GM18867 (cell line): ENCODE measurements at regions not wholly inside any gene's neighbourhood (a gene's known extent, or its start where the extent isn't known, plus 50 kb on each side); places are given as distances from the start of the nearest gene placed in this dataset.

Experiments
- ATAC-seq: cut with Tn5 transposase; IDR thresholded peaks from one replicate; pipeline ENCODE4 v1.9.1; 2021; ENCODE audit warnings: mild to moderate bottlenecking, moderate library complexity; ENCODE audit not compliant: unreplicated experiment

DNA sequence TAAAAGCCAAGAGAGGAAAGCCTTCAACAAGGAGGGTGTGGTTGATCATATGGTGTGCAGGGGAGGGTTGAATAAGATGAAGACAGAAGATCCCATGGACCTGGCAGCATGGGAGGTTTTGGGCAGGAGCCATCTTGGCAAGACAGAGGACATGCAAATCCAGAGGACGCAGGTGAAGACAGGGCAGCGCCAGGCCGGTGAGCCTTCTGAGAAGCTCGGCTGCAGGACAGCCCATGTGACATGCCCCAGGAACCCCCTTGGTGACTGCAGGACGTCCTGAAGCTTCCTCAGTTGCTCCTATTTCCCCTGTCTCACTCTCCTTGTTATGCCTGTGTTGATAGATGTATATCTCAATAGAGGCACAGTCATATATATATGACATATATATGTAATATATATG is 159.4 kb downstream of the GADD45G start:
- no peak for ATAC-seq

DNA sequence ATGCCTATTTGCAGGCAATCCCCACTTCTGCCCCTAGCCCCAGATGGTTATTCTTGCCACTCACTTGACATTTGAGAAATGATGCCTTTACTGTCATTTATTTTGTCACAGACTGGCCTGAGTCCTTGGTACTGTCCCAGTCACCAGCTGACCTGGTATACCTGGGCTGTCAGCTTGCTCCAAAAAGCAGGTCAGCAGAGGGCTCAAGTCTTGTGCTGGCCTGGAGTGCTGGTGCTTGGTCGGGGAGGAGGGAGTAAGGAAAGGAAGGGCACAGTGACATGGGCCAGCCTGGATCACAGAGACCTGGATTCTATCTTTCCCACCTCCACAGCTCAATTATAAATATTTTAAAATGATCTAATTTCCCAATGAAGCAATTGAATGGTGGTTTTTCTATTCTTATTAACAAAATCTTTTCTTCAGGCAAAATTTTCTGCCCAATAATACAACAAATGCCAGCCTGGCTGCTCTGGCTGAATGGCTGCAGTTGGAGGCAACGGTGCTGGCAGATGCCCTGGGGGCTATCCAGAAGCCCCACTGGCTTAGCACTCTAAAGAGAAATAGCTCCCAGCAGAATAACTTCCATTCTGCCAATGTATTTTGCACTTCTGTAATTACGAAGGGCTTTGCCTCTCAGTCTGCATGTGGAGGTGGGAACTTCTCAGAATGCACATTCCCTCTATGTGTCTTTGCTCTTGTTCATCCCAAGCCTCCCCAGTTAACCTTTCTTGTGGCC is 160.6 kb downstream of the GADD45G start:
- no peak for ATAC-seq

DNA sequence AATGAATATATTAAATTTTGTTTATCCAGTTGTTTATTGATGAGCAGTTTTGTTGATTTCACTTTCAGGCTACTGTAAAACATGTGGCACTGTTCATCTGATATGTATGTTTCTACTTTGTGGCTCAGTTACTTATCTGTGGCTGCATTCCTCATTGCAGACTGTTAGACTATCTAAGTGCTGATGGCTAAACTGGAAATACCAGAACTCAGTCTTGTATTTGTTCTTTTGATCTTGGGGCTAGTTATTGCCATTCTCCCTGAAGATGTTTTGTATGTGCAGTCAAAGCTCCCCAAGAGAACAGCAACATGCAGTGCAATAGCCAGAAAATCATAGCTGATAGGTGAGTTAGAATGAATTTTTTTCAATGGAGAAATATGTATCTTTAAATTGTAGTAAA is 162.2 kb downstream of the GADD45G start:
- ATAC-seq, result no peak

DNA sequence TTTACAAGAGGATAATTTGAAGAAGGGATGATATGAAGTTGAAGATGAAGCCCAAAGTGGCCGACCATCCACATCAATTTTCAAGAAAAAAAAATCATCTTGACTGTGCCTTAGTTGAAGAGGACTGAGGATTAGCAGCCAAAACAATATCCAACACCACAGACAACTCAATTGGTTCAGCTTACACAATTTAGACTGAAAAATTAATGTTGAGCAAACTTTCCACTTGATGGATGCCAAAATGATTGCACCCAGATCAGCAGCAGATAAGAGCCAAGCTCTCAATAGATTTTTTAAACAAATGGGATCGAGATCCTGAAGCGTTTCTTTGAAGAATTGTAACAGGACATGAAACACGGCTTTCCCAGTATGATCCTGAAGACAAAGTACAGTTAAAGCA is 163.2 kb downstream of the GADD45G start:
- no peak for ATAC-seq

DNA sequence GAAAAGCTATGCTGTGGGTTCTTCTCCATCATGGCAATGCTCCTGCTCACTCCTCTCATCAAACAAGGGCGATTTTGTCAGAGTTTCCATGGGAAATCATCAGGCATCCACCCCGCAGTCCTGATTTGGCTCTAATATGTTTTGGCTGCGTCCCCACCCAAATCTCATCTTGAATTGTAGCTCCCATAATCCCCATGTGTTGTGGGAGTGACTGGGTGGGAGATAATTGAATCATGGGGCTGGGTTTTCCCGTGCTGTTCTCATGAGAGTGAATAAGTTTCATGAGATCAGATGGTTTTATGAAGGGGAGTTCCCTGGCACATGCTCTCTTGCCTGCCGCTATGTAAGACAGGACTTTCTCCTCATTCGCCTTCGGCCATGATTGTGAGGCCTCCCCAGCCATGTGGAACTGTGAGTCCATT is 163.8 kb downstream of the GADD45G start:
- no peak for ATAC-seq

DNA sequence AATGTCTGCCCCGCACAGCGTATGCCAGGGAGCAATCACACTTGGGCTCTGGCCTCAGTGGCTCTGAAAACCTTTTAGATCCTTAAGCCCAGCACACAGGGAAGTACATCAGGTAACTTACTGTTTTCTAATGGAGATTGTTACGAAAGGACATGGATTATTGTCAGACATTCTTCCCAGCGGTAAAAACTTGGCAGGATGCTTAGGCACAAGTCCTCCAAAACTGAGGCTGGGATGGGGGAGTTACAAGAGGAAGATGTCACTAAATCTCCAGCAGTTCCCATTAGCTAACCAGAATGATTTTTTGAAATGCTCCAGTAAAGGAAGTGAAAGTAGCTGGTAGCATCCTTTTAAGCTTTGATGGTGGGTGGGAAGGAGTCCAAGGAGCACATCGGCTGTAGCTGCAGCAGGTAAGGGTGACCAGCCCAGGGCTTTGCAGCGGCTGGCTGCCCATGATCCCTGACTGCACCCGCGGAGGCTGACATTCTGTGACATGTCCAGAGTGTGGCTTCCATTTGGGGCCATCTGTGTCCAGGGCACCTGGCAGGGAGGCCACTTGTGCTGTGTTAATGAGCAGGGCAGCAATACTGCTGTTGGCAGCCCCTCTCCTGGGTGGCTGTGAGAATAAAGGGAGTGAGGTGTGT is 165.8 kb downstream of the GADD45G start:
- no peak for ATAC-seq

DNA sequence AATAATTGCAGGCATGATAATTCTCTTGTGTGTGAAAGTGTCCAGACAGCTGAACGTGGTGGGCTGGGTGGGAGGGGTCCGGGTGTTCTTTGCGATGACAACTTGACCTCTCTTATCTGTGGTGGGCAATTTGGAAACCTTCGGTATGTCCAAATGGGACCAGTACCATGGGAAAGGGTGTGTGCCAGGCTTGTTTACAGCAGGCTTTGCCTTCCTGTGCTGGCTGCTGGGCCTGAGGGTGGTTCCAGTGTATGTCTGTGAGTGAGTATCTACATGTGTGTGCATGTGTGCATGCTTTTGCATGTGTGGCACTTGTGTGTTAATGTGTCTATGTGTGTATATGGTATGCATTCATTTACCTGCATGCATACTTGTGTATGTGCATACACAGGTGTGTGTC is 166.4 kb downstream of the GADD45G start:
- no peak for ATAC-seq

DNA sequence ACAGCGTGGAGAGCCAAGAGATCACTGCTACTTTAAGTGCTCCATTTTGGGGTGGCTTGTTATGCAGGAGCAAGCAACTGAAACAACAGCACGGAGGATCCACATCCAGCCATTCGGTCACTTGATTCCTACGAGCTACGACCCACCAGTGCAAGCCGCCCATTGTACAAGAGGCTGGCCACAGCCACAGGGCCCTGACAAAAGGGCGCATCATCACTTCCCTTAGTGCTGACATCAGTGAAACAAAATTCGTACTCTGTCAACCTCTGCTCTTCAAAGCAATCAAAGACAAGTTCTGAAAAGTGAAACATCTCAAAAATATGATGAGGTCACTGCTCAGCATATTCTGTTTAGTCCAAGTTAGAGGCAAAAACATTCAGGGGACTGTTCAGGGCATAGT is 168.4 kb downstream of the GADD45G start:
- no peak for ATAC-seq

DNA sequence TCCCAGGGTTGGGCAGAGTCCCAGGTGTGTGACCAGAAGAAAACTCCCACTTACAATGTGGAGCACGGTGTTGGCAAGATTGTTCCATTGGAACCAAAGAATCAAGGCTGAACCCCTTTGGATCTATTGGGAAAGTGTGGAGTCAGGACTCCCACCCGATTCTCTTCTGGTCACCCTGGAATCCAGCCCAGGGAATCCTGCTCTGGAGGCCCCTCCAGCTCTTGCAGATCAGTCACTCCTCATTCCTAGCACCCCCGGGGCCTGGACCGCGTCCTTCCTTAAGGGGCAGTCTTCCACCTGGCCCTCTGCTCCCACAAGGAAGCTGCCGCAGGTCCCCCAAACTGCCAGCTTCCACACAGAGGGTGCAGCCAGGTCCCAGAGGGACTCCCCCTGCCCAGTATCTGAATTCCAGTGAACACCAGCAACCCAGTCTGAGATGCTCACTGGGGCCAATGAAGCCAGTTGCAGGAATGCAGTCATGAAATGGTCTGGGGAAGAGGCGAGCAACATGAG is 170.1 kb downstream of the GADD45G start:
- ATAC-seq, result no peak

DNA sequence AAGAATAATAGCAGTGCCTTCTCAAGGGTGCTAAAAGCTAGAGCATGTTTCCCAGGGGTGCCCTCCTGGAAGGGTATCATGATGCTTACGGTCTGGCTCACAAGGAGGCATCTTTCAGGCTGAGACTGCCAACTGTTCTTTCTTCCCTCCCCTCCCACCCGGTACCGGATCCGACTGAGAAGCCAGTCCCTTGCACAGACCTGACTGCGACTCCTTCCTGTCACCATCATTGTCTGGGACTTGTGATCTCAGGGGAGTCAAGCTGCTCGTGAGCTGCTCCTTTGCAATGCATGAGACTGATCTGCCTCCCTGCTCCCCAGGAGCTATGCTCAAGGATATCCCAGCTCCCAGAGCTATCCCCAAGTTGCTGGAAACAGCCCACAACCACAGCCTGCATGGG is 170.8 kb downstream of the GADD45G start:
- no peak for ATAC-seq

DNA sequence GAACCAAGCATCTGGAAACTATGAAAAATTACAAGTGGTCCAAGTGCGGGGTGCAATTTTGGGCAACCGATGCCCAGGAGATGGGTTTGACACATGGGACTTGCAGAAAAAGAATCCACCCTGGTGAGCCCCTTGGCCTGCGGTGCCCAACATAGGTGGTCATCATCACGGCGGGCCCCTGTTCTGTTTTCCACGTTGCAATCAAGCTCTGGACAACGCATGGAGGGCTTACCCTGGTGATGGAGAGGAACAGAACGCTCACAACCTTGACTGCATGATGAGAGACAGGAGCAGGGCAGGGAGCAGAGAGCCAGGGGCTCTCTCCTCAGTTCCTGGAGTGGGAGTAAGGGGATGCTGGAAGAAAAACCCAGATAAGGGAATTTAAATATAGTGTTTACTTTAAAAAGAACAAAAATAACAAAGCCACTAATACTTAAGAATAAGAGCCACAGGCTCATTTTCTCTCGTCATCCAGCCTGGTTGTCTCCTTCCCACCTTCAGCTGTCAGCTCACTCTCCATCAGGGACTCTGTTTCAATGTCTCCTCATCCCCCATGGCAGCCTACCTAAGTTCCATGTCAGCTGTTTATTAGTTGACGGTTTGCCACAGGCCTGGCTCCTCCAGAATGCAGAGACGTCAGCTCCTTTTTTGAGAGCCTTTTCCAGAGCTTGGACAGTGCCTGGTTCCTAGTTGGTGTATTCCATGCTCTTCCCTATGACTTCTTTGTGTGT is 172.1 kb downstream of the GADD45G start:
- no peak for ATAC-seq

DNA sequence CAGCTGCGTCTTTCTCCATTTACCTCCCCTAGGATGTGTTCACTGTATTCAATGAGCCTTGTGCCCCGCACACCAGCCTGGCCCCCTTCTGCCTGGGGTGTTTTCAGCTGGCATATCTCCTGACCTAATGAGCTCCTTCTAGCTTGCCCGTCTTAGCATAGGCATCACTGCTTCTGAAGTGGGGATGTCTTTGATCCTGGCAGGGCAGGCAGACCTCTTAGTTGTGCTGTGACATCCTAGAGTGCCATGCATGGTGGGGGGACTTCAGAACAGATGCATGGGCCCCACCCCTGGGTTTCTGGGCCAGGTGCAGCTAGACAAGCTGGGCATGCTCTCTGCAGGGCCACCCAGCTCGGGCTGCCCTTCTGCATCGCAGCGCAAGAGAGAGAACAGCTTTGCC is 172.7 kb downstream of the GADD45G start:
- no peak for ATAC-seq

DNA sequence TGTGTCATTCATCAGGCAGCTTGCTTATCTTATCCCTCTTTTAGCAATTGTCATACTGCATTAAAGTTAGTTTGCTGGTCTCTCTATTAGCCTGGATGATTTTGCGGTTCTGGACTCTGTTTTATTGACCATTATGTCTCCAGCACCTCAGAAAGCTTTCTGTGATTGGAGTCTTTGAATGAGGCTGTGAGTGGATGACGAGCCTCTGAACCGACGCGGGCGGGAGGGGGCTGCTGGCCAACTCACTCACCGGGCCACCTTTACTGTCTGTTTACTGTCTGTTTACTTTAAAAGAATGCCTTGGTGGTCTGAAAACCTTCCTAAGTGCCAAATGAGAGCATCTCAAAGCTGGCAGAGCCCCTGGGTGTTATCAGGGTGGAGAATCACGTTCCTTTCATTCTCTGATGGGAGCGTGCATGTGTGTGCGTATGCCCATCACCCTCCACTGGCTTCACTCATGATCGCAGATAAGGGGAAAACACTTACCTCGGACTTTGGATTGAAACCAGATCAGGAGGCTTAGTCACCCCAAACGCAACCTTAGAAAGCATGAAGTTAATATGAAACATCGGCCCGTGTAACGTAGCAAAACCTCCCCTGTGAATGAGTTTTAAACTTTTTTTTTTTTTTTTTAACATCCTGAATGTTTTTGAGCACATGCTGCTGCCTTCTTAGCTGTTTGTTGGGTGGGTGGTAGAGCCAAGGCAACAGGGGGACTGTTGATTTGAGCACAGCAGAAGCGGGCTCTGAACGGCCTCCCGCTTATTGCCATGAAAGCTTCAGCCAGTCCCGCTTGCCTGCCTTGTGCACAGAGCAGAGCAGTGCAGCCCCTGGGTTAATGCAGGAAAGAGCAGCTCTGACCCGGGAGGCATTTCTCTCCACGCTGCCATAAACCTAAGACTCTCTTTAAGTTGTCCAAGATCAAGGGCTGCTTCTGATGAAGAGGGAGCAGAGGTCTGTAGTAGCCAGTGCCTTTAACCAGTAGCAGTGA is 173.6 kb downstream of the GADD45G start:
- ATAC-seq, result no peak

DNA sequence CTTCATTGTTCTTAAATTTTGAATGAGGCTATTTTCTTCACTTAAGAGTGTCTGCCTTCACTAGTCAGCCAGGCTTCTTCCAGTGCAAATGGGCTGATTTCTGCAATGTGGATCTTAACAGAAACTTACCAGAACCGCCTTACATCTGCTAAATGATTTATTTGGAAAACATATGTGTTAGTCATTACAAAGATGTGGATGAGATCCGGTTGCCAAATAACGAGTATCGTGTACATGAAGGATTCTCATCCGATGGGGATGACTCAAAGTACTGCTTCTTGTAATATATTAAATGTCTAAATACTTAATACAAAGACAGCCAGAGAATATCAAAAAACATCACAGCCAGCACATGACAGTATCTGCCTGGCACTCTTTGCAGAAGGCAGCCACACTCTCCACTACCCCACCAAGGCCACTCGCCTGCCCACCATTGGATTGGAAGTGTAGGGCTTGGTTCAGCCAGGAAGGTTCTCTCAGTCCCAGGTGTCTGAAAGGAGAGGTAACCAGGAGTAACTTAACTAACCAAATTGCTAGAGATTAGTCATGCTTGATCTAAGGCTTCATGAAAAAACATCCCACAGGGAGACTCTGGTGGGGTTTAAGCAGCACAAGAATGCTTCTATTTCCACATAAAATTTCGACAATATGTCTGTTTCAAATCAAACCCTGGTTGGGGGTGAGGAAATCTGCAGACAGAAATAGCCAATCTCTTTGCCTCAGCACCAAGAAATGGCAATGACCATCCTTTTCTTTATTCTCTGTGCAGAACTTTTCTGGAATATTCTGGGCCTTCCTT is 174.8 kb downstream of the GADD45G start:
- no peak for ATAC-seq

DNA sequence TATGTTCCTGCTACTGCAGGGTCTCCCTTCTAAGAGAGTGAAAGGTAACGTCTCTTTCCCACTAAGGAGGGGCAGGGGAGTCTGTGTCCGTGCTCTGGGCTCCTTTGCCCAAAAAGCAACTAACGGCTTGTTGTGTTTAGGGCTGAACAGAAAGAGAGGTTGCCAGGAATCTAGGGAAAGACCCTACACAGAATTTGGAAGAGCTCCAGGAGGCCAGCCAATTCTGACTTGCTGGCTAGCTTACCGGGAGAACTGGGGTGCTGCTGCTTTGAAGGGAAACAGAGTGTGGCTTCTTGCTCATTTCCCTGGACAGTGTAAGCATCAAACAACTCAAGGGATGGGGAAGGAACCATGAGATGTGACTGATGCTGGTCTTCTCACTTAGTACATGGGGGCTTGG is 176.1 kb downstream of the GADD45G start:
- no peak for ATAC-seq

DNA sequence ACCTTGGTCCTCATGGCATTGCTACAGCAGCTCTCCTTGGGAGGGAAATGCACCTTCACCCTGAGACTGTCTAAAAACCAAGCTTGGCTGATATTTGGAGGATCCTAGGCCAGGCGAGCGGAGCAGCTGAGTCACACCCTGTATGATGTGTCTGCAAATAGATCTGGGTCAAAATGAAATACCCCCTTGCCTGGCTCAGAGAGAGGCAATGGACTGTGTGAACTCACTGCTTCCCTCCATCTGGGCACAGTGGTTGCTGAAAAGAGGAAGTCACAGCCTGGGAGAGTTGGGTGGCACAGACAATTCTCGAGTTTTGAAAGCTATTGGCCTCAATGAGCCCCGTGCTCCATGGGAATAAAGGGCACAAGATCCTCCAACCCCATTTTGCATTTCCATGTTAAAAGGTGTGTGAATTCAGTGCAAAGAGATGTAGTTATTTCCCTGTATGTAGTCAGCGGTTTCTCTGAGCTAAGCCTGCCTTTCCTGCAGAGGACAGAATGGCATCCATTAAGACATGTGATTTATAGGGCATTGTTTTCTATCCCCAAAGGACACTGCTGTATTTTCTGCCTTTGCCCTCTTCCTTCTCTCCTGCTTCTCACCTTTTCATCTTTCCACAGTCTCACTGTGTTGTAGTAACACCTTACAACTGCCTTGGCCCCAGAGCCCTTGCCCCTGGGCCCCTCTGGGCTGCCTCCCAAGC is 177.2 kb downstream of the GADD45G start:
- ATAC-seq, result no peak

DNA sequence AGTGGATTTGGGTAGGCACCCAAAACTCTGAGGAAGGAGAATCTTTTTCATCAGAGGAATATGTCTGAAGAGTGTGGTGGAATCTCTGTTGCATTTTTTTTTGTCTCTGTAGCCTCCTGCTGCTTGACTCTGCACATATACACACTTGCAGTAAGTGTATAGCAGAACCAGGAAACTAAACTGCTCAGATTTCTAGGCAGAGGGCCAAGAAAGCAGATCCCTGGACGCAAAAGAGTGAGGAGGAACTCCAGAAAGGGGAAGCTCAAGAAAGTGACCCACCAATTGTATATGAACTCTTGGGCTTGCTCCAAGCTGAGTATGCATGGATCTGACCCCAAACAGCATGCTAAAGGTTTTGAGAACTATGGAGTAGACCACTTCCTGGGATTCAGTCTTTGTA is 181.8 kb downstream of the GADD45G start:
- no peak for ATAC-seq

DNA sequence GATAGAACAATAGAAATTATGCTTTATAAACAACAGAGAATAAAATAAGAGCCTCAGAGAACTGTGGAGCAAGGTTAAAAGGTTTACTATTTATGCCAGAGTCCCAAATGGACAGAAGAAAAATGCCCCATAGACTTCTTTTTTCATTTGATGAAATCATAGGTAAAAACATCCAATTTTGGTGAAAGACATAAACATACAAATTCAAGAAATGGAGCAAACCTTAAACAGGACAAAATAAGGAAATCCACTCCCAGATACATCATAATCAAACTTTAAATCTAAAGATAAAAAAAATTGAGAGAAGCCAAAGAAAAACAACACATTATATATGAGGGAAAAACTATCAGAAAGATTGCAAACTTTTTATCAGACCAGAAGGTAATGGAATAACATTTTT is 182.8 kb downstream of the GADD45G start:
- no peak for ATAC-seq

DNA sequence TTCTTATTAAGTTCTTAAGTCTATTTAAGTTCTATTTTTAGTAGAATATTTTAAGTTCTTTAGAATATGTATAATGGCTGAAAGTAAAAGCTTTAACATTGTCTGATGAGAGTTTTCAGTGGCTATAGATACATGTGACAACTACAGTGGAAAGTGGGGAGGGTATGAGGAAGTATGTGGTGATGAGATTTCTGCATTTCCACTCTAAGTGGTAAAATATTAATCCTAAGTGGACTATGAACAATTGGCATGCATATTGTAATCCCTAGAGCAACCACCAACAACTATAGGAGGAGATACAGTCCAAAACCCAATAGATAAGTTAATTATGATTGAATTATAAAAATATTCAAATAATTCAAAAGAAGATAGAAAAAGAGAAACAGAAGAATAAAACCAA is 183.6 kb downstream of the GADD45G start:
- ATAC-seq, result no peak
